ENCODE measurements at regions not wholly inside any gene's neighbourhood (a gene's known extent, or its start where the extent isn't known, plus 50 kb on each side); places are given as distances from the start of the nearest gene placed in this dataset.

- H4K20me1 ChIP-seq (ENCODE audit: control insufficient read depth, insufficient read depth, low read length, poor library complexity, severe bottlenecking) = no peaks in the 10 kb centered on the region
- DNase-seq (no peak), ATAC-seq (ENCODE audit: low read depth) (no peak)
- WGBS (ENCODE audit: insufficient coverage) = 58% methylated on average over 11 of the region's 14 CpGs
- H3K36me3 ChIP-seq (replicated peaks in 1 of 2; ENCODE audit: control extremely low read depth in 1 of 2, control insufficient read depth in 1 of 2, extremely low read depth in 1 of 2, insufficient read depth in 2 of 2, low read length in 1 of 2) = no peaks in the 10 kb centered on the region
- TF ChIP-seq EZH2 (IDR thresholded peaks at IDR 0.05; ENCODE audit: borderline replicate concordance, insufficient read depth, low read depth, low read length, poor library complexity, severe bottlenecking) = no peak
- no peak for TF ChIP-seq CTCF (IDR thresholded peaks at IDR 0.05)
- ChIA-PET CTCF (interaction anchor here (0.8 kb wide), 1 partner anchor 26 kb away, joined by 3 read pairs; no protein-coding TSS in a partner anchor), POLR2A (no interaction called here)
- H3K27ac Mint-ChIP-seq = no peak overlapping the region
- peaks cover 49 to 54% of the 10 kb centered on the region in 2 donors for H3K4me1 ChIP-seq (ENCODE audit: control insufficient read depth in 2 of 2, insufficient read depth in 2 of 2, low read length in 2 of 2)
- no peak overlapping the region for H3K4me3 ChIP-seq (ENCODE audit: control extremely low read depth in 1 of 5, extremely low read depth in 1 of 5, insufficient read depth in 1 of 5, low read depth in 2 of 5, low read length in 4 of 5)
- peaks cover 42% of the 10 kb centered on the region for H3K4me1 Mint-ChIP-seq
- no peaks in the 10 kb centered on the region for H3K79me2 ChIP-seq (ENCODE audit: control insufficient read depth, insufficient read depth, low read length)
- no peaks in the 10 kb centered on the region for H3K9me3 Mint-ChIP-seq (ENCODE audit: insufficient read depth)
- peak overlapping the region; percentile 32 for H3K4me2 ChIP-seq (replicated peaks; ENCODE audit: low read depth, low read length, poor library complexity, severe bottlenecking)
- peak overlapping the region; percentile 39 for H2AFZ ChIP-seq (ENCODE audit: insufficient read depth, low read depth, low read length, poor library complexity, severe bottlenecking)
- no peaks in the 10 kb centered on the region for H3K27me3 ChIP-seq (replicated peaks in 1 of 4; ENCODE audit: control extremely low read depth in 1 of 4, control insufficient read depth in 3 of 4, insufficient read depth in 4 of 4, low read length in 3 of 4)
- H3K9ac ChIP-seq (ENCODE audit: low read length) = no peak overlapping the region
- H3K27me3 Mint-ChIP-seq = peaks cover 10% of the 10 kb centered on the region
- H3K27ac ChIP-seq (ENCODE audit: low read length in 2 of 2) = no peak overlapping the region
- H3K9me3 ChIP-seq (ENCODE audit: control extremely low read depth in 1 of 3, control insufficient read depth in 2 of 3, insufficient read depth in 1 of 3, low read length in 2 of 3) = no peaks in the 10 kb centered on the region
- no peak overlapping the region for H3K4me3 Mint-ChIP-seq
- intact Hi-C loops (cut with micrococcal nuclease) = no loop called here
Measured at GRCh38 chr20:17873410-17874270, 95.0 kb downstream of the SNX5 start.

- no peak overlapping the region for H3K9ac ChIP-seq (ENCODE audit: low read length)
- intact Hi-C loops (cut with micrococcal nuclease) = no loop called here
- H3K4me2 ChIP-seq (replicated peaks; ENCODE audit: low read depth, low read length, poor library complexity, severe bottlenecking) = no peak overlapping the region
- TF ChIP-seq EZH2 (IDR thresholded peaks at IDR 0.05; ENCODE audit: borderline replicate concordance, insufficient read depth, low read depth, low read length, poor library complexity, severe bottlenecking) (no peak), CTCF (IDR thresholded peaks at IDR 0.05) (no peak)
- peaks cover 42 to 47% of the 10 kb centered on the region in 2 donors for H3K4me1 ChIP-seq (ENCODE audit: control insufficient read depth in 2 of 2, insufficient read depth in 2 of 2, low read length in 2 of 2)
- H4K20me1 ChIP-seq (ENCODE audit: control insufficient read depth, insufficient read depth, low read length, poor library complexity, severe bottlenecking) = no peaks in the 10 kb centered on the region
- H3K9me3 ChIP-seq (ENCODE audit: control extremely low read depth in 1 of 3, control insufficient read depth in 2 of 3, insufficient read depth in 1 of 3, low read length in 2 of 3) = no peaks in the 10 kb centered on the region
- no peaks in the 10 kb centered on the region for H3K9me3 Mint-ChIP-seq (ENCODE audit: insufficient read depth)
- H3K36me3 ChIP-seq (replicated peaks in 1 of 2; ENCODE audit: control extremely low read depth in 1 of 2, control insufficient read depth in 1 of 2, extremely low read depth in 1 of 2, insufficient read depth in 2 of 2, low read length in 1 of 2) = no peaks in the 10 kb centered on the region
- WGBS (ENCODE audit: insufficient coverage) = 98% methylated on average over 5 of the region's 5 CpGs
- ChIA-PET POLR2A (no interaction called here), CTCF (interaction anchor here (0.8 kb wide), 1 partner anchor 27 kb away, joined by 3 read pairs; no protein-coding TSS in a partner anchor)
- DNase-seq (no peak), ATAC-seq (ENCODE audit: low read depth) (no peak)
- H3K79me2 ChIP-seq (ENCODE audit: control insufficient read depth, insufficient read depth, low read length) = no peaks in the 10 kb centered on the region
- no peak overlapping the region for H3K27ac Mint-ChIP-seq
- peaks cover 17% of the 10 kb centered on the region for H3K27me3 Mint-ChIP-seq
- no peak overlapping the region for H3K4me3 Mint-ChIP-seq
- H2AFZ ChIP-seq (ENCODE audit: insufficient read depth, low read depth, low read length, poor library complexity, severe bottlenecking) = no peak overlapping the region
- H3K27ac ChIP-seq (ENCODE audit: low read length in 2 of 2) = no peak overlapping the region
- peaks cover 35% of the 10 kb centered on the region for H3K4me1 Mint-ChIP-seq
- no peak overlapping the region for H3K4me3 ChIP-seq (ENCODE audit: control extremely low read depth in 1 of 5, extremely low read depth in 1 of 5, insufficient read depth in 1 of 5, low read depth in 2 of 5, low read length in 4 of 5)
- no peaks in the 10 kb centered on the region for H3K27me3 ChIP-seq (replicated peaks in 1 of 4; ENCODE audit: control extremely low read depth in 1 of 4, control insufficient read depth in 3 of 4, insufficient read depth in 4 of 4, low read length in 3 of 4)
Measured at GRCh38 chr20:17872959-17873358, 95.6 kb downstream of the SNX5 start.
